ENCODE measurements at regions not wholly inside any gene's neighbourhood (a gene's known extent, or its start where the extent isn't known, plus 50 kb on each side); places are given as distances from the start of the nearest gene placed in this dataset.
"Not testable (repeated sequence)": the region's sequence is repeated elsewhere in the genome, so short reads cannot be mapped to it uniquely, and the experiment has no call there.

- not testable (repeated sequence) for TF ChIP-seq POLR2A, CTCF (IDR thresholded peaks at IDR 0.05)
These were observed 76.7 kb upstream of the RBPJ start for GRCh38 chr4:26244138-26244537.
